NCI-H1694 treated with DMSO at 0.1 percent for 48 hours (cell line): ENCODE measurements at regions not wholly inside any gene's neighbourhood (a gene's known extent, or its start where the extent isn't known, plus 50 kb on each side); places are given as distances from the start of the nearest gene placed in this dataset.
"Not testable (repeated sequence)": the region's sequence is repeated elsewhere in the genome, so short reads cannot be mapped to it uniquely, and the experiment has no call there.

ENCODE experiments used
- DNase-seq: peaks from one replicate; lab custom pipeline; 2025; lab: John Stamatoyannopoulos, UW

- no peak for DNase-seq
Measured at GRCh38 chr15:95605098-95605497, 725.4 kb upstream of the NR2F2 start.

- no peak for DNase-seq
Measured at GRCh38 chr15:95606551-95606950, 723.9 kb upstream of the NR2F2 start.

GRCh38 chr15:95608371-95608770 lies 722.1 kb upstream of the NR2F2 start:
- DNase-seq: no peak

GRCh38 chr15:95609096-95609495 lies 721.4 kb upstream of the NR2F2 start:
- no peak for DNase-seq

- no peak for DNase-seq
Measured at GRCh38 chr15:95610945-95611344, 719.6 kb upstream of the NR2F2 start.

GRCh38 chr15:95615436-95615835 lies 715.1 kb upstream of the NR2F2 start:
- DNase-seq: no peak

GRCh38 chr15:95616306-95616705 lies 714.2 kb upstream of the NR2F2 start:
- no peak for DNase-seq

- no peak for DNase-seq
Measured at GRCh38 chr15:95620934-95621579, 709.4 kb upstream of the NR2F2 start.

- no peak for DNase-seq
Measured at GRCh38 chr15:95622843-95623242, 707.7 kb upstream of the NR2F2 start.

GRCh38 chr15:95624100-95624499 lies 706.4 kb upstream of the NR2F2 start:
- DNase-seq: no peak

- DNase-seq: no peak
Measured at GRCh38 chr15:95624616-95625361, 705.7 kb upstream of the NR2F2 start.

GRCh38 chr15:95626501-95627361 lies 703.8 kb upstream of the NR2F2 start:
- no peak for DNase-seq

- no peak for DNase-seq
Measured at GRCh38 chr15:95629503-95630168, 700.9 kb upstream of the NR2F2 start.

GRCh38 chr15:95630683-95631082 lies 699.8 kb upstream of the NR2F2 start:
- no peak for DNase-seq

GRCh38 chr15:95635666-95636065 lies 694.8 kb upstream of the NR2F2 start:
- no peak for DNase-seq

- DNase-seq: no peak
Measured at GRCh38 chr15:95636107-95636506, 694.4 kb upstream of the NR2F2 start.

- not testable (repeated sequence) for DNase-seq
Measured at GRCh38 chr15:95637234-95637633, 693.3 kb upstream of the NR2F2 start.

- no peak for DNase-seq
Measured at GRCh38 chr15:95639208-95639607, 691.3 kb upstream of the NR2F2 start.

- DNase-seq: no peak
Measured at GRCh38 chr15:95644100-95644875, 686.2 kb upstream of the NR2F2 start.

GRCh38 chr15:95645791-95646338 lies 684.6 kb upstream of the NR2F2 start:
- no peak for DNase-seq
